Trophoblast cell (in vitro differentiated cells and primary cell): ENCODE measurements at regions not wholly inside any gene's neighbourhood (a gene's known extent, or its start where the extent isn't known, plus 50 kb on each side); places are given as distances from the start of the nearest gene placed in this dataset.

Experiments
- DNase-seq, 2 donors: peaks; one replicate each; pipeline ENCODE4 v3.0.0-alpha.2; 2016
- H2AFZ ChIP-seq: 2 replicates; pipeline ENCODE4 v1.6.1; 2013; ENCODE audit warnings: low read length, moderate library complexity, mild to moderate bottlenecking; ENCODE audit not compliant: insufficient read depth, poor library complexity
- H2AK5ac ChIP-seq: 2 replicates; pipeline ENCODE4 v1.6.1; 2013; ENCODE audit warnings: mild to moderate bottlenecking, low read length
- H2BK120ac ChIP-seq: 2 replicates; pipeline ENCODE4 v1.6.1; 2013; ENCODE audit warnings: low read length, mild to moderate bottlenecking, moderate library complexity; ENCODE audit not compliant: insufficient read depth, poor library complexity
- H2BK12ac ChIP-seq: 2 replicates; pipeline ENCODE4 v1.6.1; 2013; ENCODE audit warnings: mild to moderate bottlenecking, low read length, moderate library complexity
- H2BK5ac ChIP-seq: 2 replicates; pipeline ENCODE4 v1.6.1; 2013; ENCODE audit warnings: low read length, low read depth, moderate library complexity, mild to moderate bottlenecking; ENCODE audit not compliant: poor library complexity
- H3K14ac ChIP-seq: 2 replicates; pipeline ENCODE4 v1.6.1; 2013; ENCODE audit warnings: mild to moderate bottlenecking, low read length
- H3K18ac ChIP-seq: 2 replicates; pipeline ENCODE4 v1.6.1; 2013; ENCODE audit warnings: mild to moderate bottlenecking, low read length
- H3K23ac ChIP-seq: 2 replicates; pipeline ENCODE4 v1.6.1; 2013; ENCODE audit warnings: low read length
- H3K27ac ChIP-seq: 2 replicates; pipeline ENCODE4 v1.5.1; 2013; ENCODE audit warnings: low read depth, mild to moderate bottlenecking, inconsistent platforms, low read length, moderate library complexity
- H3K27me3 ChIP-seq: 2 replicates; pipeline ENCODE4 v1.6.1; 2013; ENCODE audit warnings: inconsistent platforms, mild to moderate bottlenecking, low read length, moderate library complexity; ENCODE audit not compliant: insufficient read depth
- H3K36me3 ChIP-seq, 2 experiments: 1 replicate in 1 of 2; 2 replicates in 1 of 2; pipeline ENCODE4 v1.6.1; 2013; ENCODE audit warnings: low read length in 2 of 2, mild to moderate bottlenecking in 2 of 2, moderate library complexity in 1 of 2; ENCODE audit not compliant: insufficient read depth in 2 of 2, control insufficient read depth in 1 of 2
- H3K4ac ChIP-seq: 2 replicates; pipeline ENCODE4 v1.6.1; 2013; ENCODE audit warnings: low read depth, mild to moderate bottlenecking, low read length, moderate library complexity
- H3K4me1 ChIP-seq, 2 experiments: 1 replicate in 1 of 2; 2 replicates in 1 of 2; pipeline ENCODE4 v1.6.1; 2013; ENCODE audit warnings: low read length in 2 of 2, mild to moderate bottlenecking in 2 of 2, moderate library complexity in 1 of 2; ENCODE audit not compliant: insufficient read depth in 2 of 2, control insufficient read depth in 1 of 2
- H3K4me2 ChIP-seq: 2 replicates; pipeline ENCODE4 v1.6.1; 2013; ENCODE audit warnings: inconsistent platforms, mild to moderate bottlenecking, low read length, moderate library complexity
- H3K4me3 ChIP-seq: 2 replicates; pipeline ENCODE4 v1.5.1; 2013; ENCODE audit warnings: mild to moderate bottlenecking, low read depth, low read length, inconsistent platforms
- H3K79me1 ChIP-seq: one replicate; pipeline ENCODE4 v1.6.1; 2013; ENCODE audit warnings: low read length
- H3K79me2 ChIP-seq: 2 replicates; pipeline ENCODE4 v1.6.1; 2013; ENCODE audit warnings: low read length, mild to moderate bottlenecking; ENCODE audit not compliant: control insufficient read depth, insufficient read depth, poor library complexity
- H3K9ac ChIP-seq: 2 replicates; pipeline ENCODE4 v1.6.1; 2013; ENCODE audit warnings: mild to moderate bottlenecking, low read length
- H3K9me3 ChIP-seq: 2 replicates; pipeline ENCODE4 v1.6.1; 2013; ENCODE audit warnings: low read depth, mild to moderate bottlenecking, control low read depth, inconsistent platforms, low read length; ENCODE audit not compliant: insufficient read depth
- H4K12ac ChIP-seq: 2 replicates; pipeline ENCODE4 v1.6.1; 2013; ENCODE audit warnings: low read depth, mild to moderate bottlenecking, low read length, moderate library complexity
- H4K8ac ChIP-seq: 2 replicates; pipeline ENCODE4 v1.6.1; 2013; ENCODE audit warnings: low read depth, mild to moderate bottlenecking, low read length, moderate library complexity
- H4K91ac ChIP-seq: one replicate; pipeline ENCODE4 v1.6.1; 2013; ENCODE audit warnings: low read depth, mild to moderate bottlenecking, low read length, moderate library complexity
- WGBS: extraction: QIAGEN DNeasy Blood & Tissue Kit; methylation state at CpG from one replicate; pipeline ENCODE4 v1.1.7; 2013; ENCODE audit warnings: missing lambda C conversion rate; ENCODE audit not compliant: insufficient read length, insufficient coverage; ENCODE audit errors: extremely low coverage; 5-methylcytosine and 5-hydroxymethylcytosine counted together

DNA sequence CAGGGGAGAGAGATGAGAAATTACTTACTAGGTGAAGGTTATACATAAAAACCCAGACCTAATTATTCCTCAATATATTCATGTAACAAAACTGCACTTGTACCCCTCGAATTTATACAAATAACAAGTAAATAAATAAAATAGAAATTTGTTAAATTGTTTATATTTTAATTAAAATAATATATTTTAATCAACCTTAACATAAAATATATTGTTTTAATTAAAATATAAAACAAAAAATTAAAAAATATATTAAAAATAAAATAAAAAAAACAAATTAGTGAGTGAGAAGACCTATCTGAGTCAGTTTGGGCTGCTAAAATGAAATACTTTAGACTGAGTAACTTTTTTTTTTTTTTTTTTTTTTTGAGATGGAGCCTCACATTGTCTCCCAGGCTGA lies 87.4 kb upstream of the PCDH7 start:
- H4K12ac ChIP-seq = no peak overlapping the region
- no peaks in the 10 kb centered on the region for H3K4me1 ChIP-seq
- H3K4me3 ChIP-seq = no peak overlapping the region
- H3K9ac ChIP-seq = no peak overlapping the region
- no CpG with 5 or more reads among the region's 1 CpG for WGBS
- peaks cover 3% of the 10 kb centered on the region for H3K9me3 ChIP-seq
- no peak overlapping the region for H2BK5ac ChIP-seq
- H2BK12ac ChIP-seq = no peak overlapping the region
- no peaks in the 10 kb centered on the region for H3K79me2 ChIP-seq
- H2BK120ac ChIP-seq = no peak overlapping the region
- no peak overlapping the region for H3K27ac ChIP-seq
- no peak overlapping the region for H3K4me2 ChIP-seq
- H3K23ac ChIP-seq = no peak overlapping the region
- H2AK5ac ChIP-seq = no peak overlapping the region
- H3K79me1 ChIP-seq = no peaks in the 10 kb centered on the region
- H4K91ac ChIP-seq = no peak overlapping the region
- H3K36me3 ChIP-seq = no peaks in the 10 kb centered on the region
- no peak overlapping the region for H2AFZ ChIP-seq
- H4K8ac ChIP-seq = no peak overlapping the region
- no peak for DNase-seq
- H3K27me3 ChIP-seq = no peaks in the 10 kb centered on the region
- no peak overlapping the region for H3K4ac ChIP-seq
- H3K18ac ChIP-seq = no peak overlapping the region
- H3K14ac ChIP-seq = no peak overlapping the region

DNA sequence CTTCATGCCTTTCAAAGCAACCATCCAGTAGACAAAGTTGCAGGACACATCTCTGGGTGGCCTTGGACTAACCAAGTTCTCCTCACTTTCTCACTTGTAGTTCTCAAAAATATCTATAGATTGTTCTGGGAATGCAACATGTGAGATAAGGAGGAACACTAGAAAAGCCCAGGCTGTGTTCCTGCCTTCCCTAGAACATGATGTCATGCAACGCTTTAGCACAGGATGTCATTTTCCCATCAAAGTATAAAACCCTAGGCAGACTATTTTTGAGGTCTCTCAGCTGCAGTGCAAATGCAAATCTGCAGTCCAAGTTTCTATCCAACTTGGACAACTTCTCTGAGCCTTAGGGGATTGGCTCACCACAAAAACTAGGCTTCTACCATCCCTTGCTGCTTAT lies 78.8 kb upstream of the PCDH7 start:
- Histone ChIP-seq H3K4ac (no peak overlapping the region), H3K4me3 (no peak overlapping the region), H4K91ac (no peak overlapping the region), H4K8ac (no peak overlapping the region), H3K4me1 (no peaks in the 10 kb centered on the region), H2AFZ (no peak overlapping the region), H3K36me3 (no peaks in the 10 kb centered on the region), H3K79me2 (no peaks in the 10 kb centered on the region), H3K27me3 (no peaks in the 10 kb centered on the region), H3K79me1 (no peaks in the 10 kb centered on the region), H3K4me2 (no peak overlapping the region), H4K12ac (no peak overlapping the region), H3K27ac (no peak overlapping the region), H3K14ac (no peak overlapping the region), H3K9me3 (no peaks in the 10 kb centered on the region), H2BK120ac (no peak overlapping the region), H3K9ac (no peak overlapping the region), H2AK5ac (no peak overlapping the region), H2BK5ac (no peak overlapping the region), H3K18ac (no peak overlapping the region), H3K23ac (no peak overlapping the region), H2BK12ac (no peak overlapping the region)
- no peak for DNase-seq
- no CpG with 5 or more reads among the region's 1 CpG for WGBS

DNA sequence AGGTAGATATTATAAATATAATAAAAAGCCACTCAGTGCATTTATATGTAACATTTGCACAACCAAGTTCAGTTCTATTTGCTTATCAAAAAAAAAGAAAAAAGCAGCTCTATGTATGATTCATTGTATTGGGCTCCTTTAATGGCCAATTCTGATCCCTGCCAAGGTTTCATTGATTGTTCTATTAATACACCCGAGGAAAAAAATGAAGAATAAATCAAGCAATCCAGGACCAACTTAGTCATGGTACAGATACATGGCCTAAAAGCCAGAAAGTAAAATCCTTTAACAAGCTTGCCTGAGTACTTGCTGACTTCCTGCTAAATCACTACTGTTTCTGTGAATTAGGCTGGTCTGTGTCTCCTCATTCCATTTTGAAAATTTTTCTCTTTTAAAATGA lies 77.6 kb upstream of the PCDH7 start:
- no peak overlapping the region for H3K18ac ChIP-seq
- no peak overlapping the region for H4K8ac ChIP-seq
- no peak overlapping the region for H2BK5ac ChIP-seq
- no peak overlapping the region for H4K12ac ChIP-seq
- H2BK12ac ChIP-seq = no peak overlapping the region
- H3K27me3 ChIP-seq = no peaks in the 10 kb centered on the region
- no peak overlapping the region for H4K91ac ChIP-seq
- no peaks in the 10 kb centered on the region for H3K79me1 ChIP-seq
- H3K9ac ChIP-seq = no peak overlapping the region
- no peak overlapping the region for H2AK5ac ChIP-seq
- H3K4me1 ChIP-seq = no peaks in the 10 kb centered on the region
- H3K23ac ChIP-seq = no peak overlapping the region
- no peak overlapping the region for H2AFZ ChIP-seq
- no peak for DNase-seq
- H3K27ac ChIP-seq = no peak overlapping the region
- H3K36me3 ChIP-seq = no peaks in the 10 kb centered on the region
- no peak overlapping the region for H3K14ac ChIP-seq
- no peak overlapping the region for H3K4me3 ChIP-seq
- H3K9me3 ChIP-seq = no peaks in the 10 kb centered on the region
- no CpG with 5 or more reads among the region's 1 CpG for WGBS
- no peak overlapping the region for H3K4ac ChIP-seq
- H3K79me2 ChIP-seq = no peaks in the 10 kb centered on the region
- no peak overlapping the region for H3K4me2 ChIP-seq
- H2BK120ac ChIP-seq = no peak overlapping the region

DNA sequence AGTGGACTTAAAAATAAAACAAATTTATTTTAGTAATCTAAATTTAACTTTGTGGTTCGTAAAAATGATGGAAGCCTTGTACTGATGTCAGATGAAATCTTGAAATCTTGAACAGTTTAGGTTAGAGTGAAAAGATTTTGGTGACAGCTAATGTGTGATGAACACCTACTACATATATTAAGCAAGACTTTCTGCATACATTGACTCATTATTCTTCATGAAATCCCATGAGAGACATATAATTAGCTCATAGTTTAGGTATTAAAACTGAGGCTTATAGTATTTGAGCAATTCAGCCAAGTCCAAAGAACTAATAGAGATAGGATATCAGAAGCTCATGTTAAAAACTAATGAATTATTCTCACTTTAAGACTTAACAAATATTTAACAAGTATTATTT lies 66.9 kb upstream of the PCDH7 start:
- H3K79me2 ChIP-seq = no peaks in the 10 kb centered on the region
- no peak overlapping the region for H4K91ac ChIP-seq
- no peak overlapping the region for H2AFZ ChIP-seq
- peaks cover 4% of the 10 kb centered on the region for H3K79me1 ChIP-seq
- no peak overlapping the region for H4K8ac ChIP-seq
- H3K27ac ChIP-seq = no peak overlapping the region
- H3K14ac ChIP-seq = no peak overlapping the region
- H4K12ac ChIP-seq = no peak overlapping the region
- no peak overlapping the region for H3K23ac ChIP-seq
- no peak overlapping the region for H2BK120ac ChIP-seq
- H3K4ac ChIP-seq = no peak overlapping the region
- no peak overlapping the region for H2BK12ac ChIP-seq
- H2AK5ac ChIP-seq = no peak overlapping the region
- no peaks in the 10 kb centered on the region for H3K27me3 ChIP-seq
- no peak overlapping the region for H3K4me3 ChIP-seq
- no peak overlapping the region for H2BK5ac ChIP-seq
- H3K4me1 ChIP-seq = no peaks in the 10 kb centered on the region
- WGBS = no CpG with 5 or more reads among the region's 1 CpG
- H3K9me3 ChIP-seq = no peaks in the 10 kb centered on the region
- H3K9ac ChIP-seq = no peak overlapping the region
- no peak overlapping the region for H3K4me2 ChIP-seq
- H3K36me3 ChIP-seq = no peaks in the 10 kb centered on the region
- no peak for DNase-seq
- no peak overlapping the region for H3K18ac ChIP-seq
